ENCODE measurements at regions not wholly inside any gene's neighbourhood (a gene's known extent, or its start where the extent isn't known, plus 50 kb on each side); places are given as distances from the start of the nearest gene placed in this dataset.

DNA sequence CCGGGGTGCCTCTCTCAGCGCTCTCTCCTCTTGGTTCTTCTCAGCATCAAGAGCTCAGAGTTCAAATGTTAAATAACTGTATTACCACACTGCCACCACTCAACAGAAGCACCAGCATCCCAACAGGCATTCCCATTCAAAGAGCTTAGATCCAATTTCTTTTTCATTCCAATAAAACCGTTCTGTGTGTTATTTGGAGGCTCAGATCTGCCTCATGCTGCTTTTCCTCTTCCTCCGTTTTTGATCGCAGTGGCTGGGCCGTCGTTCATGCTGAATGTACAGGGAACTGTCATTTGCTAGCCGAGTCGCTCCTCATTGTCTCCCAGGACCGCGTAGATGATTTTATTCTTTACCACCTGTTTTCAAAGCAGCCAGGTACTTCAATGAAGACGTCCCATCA is 798.9 kb upstream of the SALL3 start:
- H3K4me3 ChIP-seq (ENCODE audit: low read length) = no peak overlapping the region
- H3K27ac ChIP-seq (ENCODE audit: low read depth, low read length) = no peak overlapping the region
- H3K4me1 ChIP-seq (ENCODE audit: control insufficient read depth, insufficient read depth, low read length) = no peaks in the 10 kb centered on the region
- H3K36me3 ChIP-seq (ENCODE audit: control insufficient read depth, insufficient read depth, low read length) = no peaks in the 10 kb centered on the region
- no peak overlapping the region for H3K9ac ChIP-seq (ENCODE audit: low read length)
- no peaks in the 10 kb centered on the region for H3K27me3 ChIP-seq (ENCODE audit: control insufficient read depth, insufficient read depth, low read length)

GRCh38 chr18:78183815-78184214 is 795.8 kb upstream of the SALL3 start:
- no peak overlapping the region for H3K4me3 ChIP-seq (ENCODE audit: low read length)
- H3K4me1 ChIP-seq (ENCODE audit: control insufficient read depth, insufficient read depth, low read length) = no peaks in the 10 kb centered on the region
- H3K27me3 ChIP-seq (ENCODE audit: control insufficient read depth, insufficient read depth, low read length) = no peaks in the 10 kb centered on the region
- no peak overlapping the region for H3K9ac ChIP-seq (ENCODE audit: low read length)
- no peaks in the 10 kb centered on the region for H3K36me3 ChIP-seq (ENCODE audit: control insufficient read depth, insufficient read depth, low read length)
- H3K27ac ChIP-seq (ENCODE audit: low read depth, low read length) = no peak overlapping the region

DNA sequence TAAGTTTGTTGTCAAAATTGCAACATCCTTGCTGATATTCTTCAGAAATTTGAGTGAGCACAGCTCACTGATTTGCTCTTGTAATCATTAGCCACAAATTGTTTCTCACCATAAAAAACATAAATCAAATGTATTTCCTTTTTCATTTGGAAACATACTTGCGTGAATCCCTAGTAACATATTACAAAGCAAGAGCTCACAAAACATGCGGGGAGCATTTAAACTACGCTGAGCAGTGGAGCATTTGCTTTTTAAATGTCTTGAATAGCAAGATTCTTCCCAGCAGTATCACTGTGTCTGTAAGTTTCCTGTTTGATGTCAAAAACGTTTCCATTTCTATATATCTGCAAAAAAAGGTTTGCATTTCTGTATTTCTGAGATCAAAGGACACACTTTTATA is 788.3 kb upstream of the SALL3 start:
- H3K4me3 ChIP-seq (ENCODE audit: low read length) = no peak overlapping the region
- no peak overlapping the region for H3K27ac ChIP-seq (ENCODE audit: low read depth, low read length)
- H3K36me3 ChIP-seq (ENCODE audit: control insufficient read depth, insufficient read depth, low read length) = no peaks in the 10 kb centered on the region
- no peak overlapping the region for H3K9ac ChIP-seq (ENCODE audit: low read length)
- no peaks in the 10 kb centered on the region for H3K4me1 ChIP-seq (ENCODE audit: control insufficient read depth, insufficient read depth, low read length)
- H3K27me3 ChIP-seq (ENCODE audit: control insufficient read depth, insufficient read depth, low read length) = no peaks in the 10 kb centered on the region

GRCh38 chr18:78192054-78192453 is 787.6 kb upstream of the SALL3 start:
- no peak overlapping the region for H3K9ac ChIP-seq (ENCODE audit: low read length)
- H3K4me3 ChIP-seq (ENCODE audit: low read length) = no peak overlapping the region
- no peaks in the 10 kb centered on the region for H3K4me1 ChIP-seq (ENCODE audit: control insufficient read depth, insufficient read depth, low read length)
- H3K27me3 ChIP-seq (ENCODE audit: control insufficient read depth, insufficient read depth, low read length) = no peaks in the 10 kb centered on the region
- H3K36me3 ChIP-seq (ENCODE audit: control insufficient read depth, insufficient read depth, low read length) = no peaks in the 10 kb centered on the region
- H3K27ac ChIP-seq (ENCODE audit: low read depth, low read length) = no peak overlapping the region

DNA sequence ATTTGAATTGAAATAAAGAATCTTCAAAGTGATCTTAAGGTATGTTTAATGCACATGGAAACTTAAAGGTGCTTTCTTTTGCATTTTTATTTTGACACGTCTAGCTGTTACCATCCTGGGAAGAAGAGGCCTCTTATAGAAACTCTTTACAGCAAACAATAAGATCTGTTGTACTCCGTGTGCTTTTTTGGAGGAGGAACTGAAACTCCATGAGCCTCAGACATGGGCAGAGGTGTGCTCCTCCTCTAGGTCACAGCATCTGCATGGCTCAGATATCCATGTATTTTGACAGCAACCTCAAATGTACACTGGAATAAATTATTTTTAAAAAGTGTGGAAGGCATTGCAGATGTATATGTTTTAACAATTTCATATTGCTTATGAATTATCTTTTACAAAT is 783.3 kb upstream of the SALL3 start:
- no peaks in the 10 kb centered on the region for H3K36me3 ChIP-seq (ENCODE audit: control insufficient read depth, insufficient read depth, low read length)
- H3K4me1 ChIP-seq (ENCODE audit: control insufficient read depth, insufficient read depth, low read length) = no peaks in the 10 kb centered on the region
- H3K9ac ChIP-seq (ENCODE audit: low read length) = no peak overlapping the region
- no peak overlapping the region for H3K27ac ChIP-seq (ENCODE audit: low read depth, low read length)
- no peaks in the 10 kb centered on the region for H3K27me3 ChIP-seq (ENCODE audit: control insufficient read depth, insufficient read depth, low read length)
- H3K4me3 ChIP-seq (ENCODE audit: low read length) = no peak overlapping the region

- Histone ChIP-seq H3K36me3 (ENCODE audit: control insufficient read depth, insufficient read depth, low read length) (no peaks in the 10 kb centered on the region), H3K4me3 (ENCODE audit: low read length) (no peak overlapping the region), H3K27me3 (ENCODE audit: control insufficient read depth, insufficient read depth, low read length) (no peaks in the 10 kb centered on the region), H3K27ac (ENCODE audit: low read depth, low read length) (no peak overlapping the region), H3K4me1 (ENCODE audit: control insufficient read depth, insufficient read depth, low read length) (no peaks in the 10 kb centered on the region), H3K9ac (ENCODE audit: low read length) (no peak overlapping the region)
Measured at GRCh38 chr18:78199002-78199401, 780.6 kb upstream of the SALL3 start.

GRCh38 chr18:78199611-78200010 is 780.0 kb upstream of the SALL3 start:
- Histone ChIP-seq H3K4me1 (ENCODE audit: control insufficient read depth, insufficient read depth, low read length) (no peaks in the 10 kb centered on the region), H3K27ac (ENCODE audit: low read depth, low read length) (no peak overlapping the region), H3K27me3 (ENCODE audit: control insufficient read depth, insufficient read depth, low read length) (no peaks in the 10 kb centered on the region), H3K4me3 (ENCODE audit: low read length) (no peak overlapping the region), H3K9ac (ENCODE audit: low read length) (no peak overlapping the region), H3K36me3 (ENCODE audit: control insufficient read depth, insufficient read depth, low read length) (no peaks in the 10 kb centered on the region)

GRCh38 chr18:78207942-78208341 is 771.7 kb upstream of the SALL3 start:
- Histone ChIP-seq H3K4me3 (ENCODE audit: low read length) (no peak overlapping the region), H3K36me3 (ENCODE audit: control insufficient read depth, insufficient read depth, low read length) (no peaks in the 10 kb centered on the region), H3K4me1 (ENCODE audit: control insufficient read depth, insufficient read depth, low read length) (no peaks in the 10 kb centered on the region), H3K27ac (ENCODE audit: low read depth, low read length) (no peak overlapping the region), H3K27me3 (ENCODE audit: control insufficient read depth, insufficient read depth, low read length) (no peaks in the 10 kb centered on the region), H3K9ac (ENCODE audit: low read length) (no peak overlapping the region)

DNA sequence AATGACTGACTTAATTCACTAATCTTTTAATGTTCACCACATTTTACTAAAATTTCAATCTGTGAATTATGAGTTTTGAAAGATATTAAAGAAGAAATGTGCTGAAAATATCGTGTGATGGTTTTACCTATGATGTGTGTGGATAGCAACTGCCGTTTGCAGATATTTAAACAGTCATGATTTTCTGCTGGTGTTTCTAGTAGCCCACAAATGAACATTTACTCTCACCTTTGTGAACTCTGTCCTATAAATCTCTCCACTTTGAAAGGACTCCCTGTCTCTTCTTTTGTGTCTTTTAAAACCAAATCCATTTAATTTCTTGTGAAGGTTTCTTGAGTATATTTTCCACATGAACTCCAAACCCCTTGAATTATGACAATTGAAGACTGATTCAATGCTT is 771.2 kb upstream of the SALL3 start:
- Histone ChIP-seq H3K27ac (ENCODE audit: low read depth, low read length) (no peak overlapping the region), H3K27me3 (ENCODE audit: control insufficient read depth, insufficient read depth, low read length) (no peaks in the 10 kb centered on the region), H3K9ac (ENCODE audit: low read length) (no peak overlapping the region), H3K4me1 (ENCODE audit: control insufficient read depth, insufficient read depth, low read length) (no peaks in the 10 kb centered on the region), H3K36me3 (ENCODE audit: control insufficient read depth, insufficient read depth, low read length) (no peaks in the 10 kb centered on the region), H3K4me3 (ENCODE audit: low read length) (no peak overlapping the region)

- no peaks in the 10 kb centered on the region for H3K27me3 ChIP-seq (ENCODE audit: control insufficient read depth, insufficient read depth, low read length)
- no peak overlapping the region for H3K9ac ChIP-seq (ENCODE audit: low read length)
- H3K36me3 ChIP-seq (ENCODE audit: control insufficient read depth, insufficient read depth, low read length) = no peaks in the 10 kb centered on the region
- no peak overlapping the region for H3K4me3 ChIP-seq (ENCODE audit: low read length)
- H3K27ac ChIP-seq (ENCODE audit: low read depth, low read length) = no peak overlapping the region
- H3K4me1 ChIP-seq (ENCODE audit: control insufficient read depth, insufficient read depth, low read length) = no peaks in the 10 kb centered on the region
Measured at GRCh38 chr18:78213361-78213994, 766.1 kb upstream of the SALL3 start.

- H3K4me1 ChIP-seq (ENCODE audit: control insufficient read depth, insufficient read depth, low read length) = no peaks in the 10 kb centered on the region
- H3K27ac ChIP-seq (ENCODE audit: low read depth, low read length) = no peak overlapping the region
- H3K27me3 ChIP-seq (ENCODE audit: control insufficient read depth, insufficient read depth, low read length) = no peaks in the 10 kb centered on the region
- H3K9ac ChIP-seq (ENCODE audit: low read length) = no peak overlapping the region
- H3K36me3 ChIP-seq (ENCODE audit: control insufficient read depth, insufficient read depth, low read length) = no peaks in the 10 kb centered on the region
- H3K4me3 ChIP-seq (ENCODE audit: low read length) = no peak overlapping the region
Measured at GRCh38 chr18:78221496-78221895, 758.1 kb upstream of the SALL3 start.

- Histone ChIP-seq H3K27ac (ENCODE audit: low read depth, low read length) (no peak overlapping the region), H3K4me1 (ENCODE audit: control insufficient read depth, insufficient read depth, low read length) (no peaks in the 10 kb centered on the region), H3K9ac (ENCODE audit: low read length) (no peak overlapping the region), H3K27me3 (ENCODE audit: control insufficient read depth, insufficient read depth, low read length) (no peaks in the 10 kb centered on the region), H3K4me3 (ENCODE audit: low read length) (no peak overlapping the region), H3K36me3 (ENCODE audit: control insufficient read depth, insufficient read depth, low read length) (no peaks in the 10 kb centered on the region)
Measured at GRCh38 chr18:78228974-78229373, 750.6 kb upstream of the SALL3 start.

- Histone ChIP-seq H3K27me3 (ENCODE audit: control insufficient read depth, insufficient read depth, low read length) (no peaks in the 10 kb centered on the region), H3K9ac (ENCODE audit: low read length) (no peak overlapping the region), H3K4me3 (ENCODE audit: low read length) (no peak overlapping the region), H3K27ac (ENCODE audit: low read depth, low read length) (no peak overlapping the region), H3K36me3 (ENCODE audit: control insufficient read depth, insufficient read depth, low read length) (no peaks in the 10 kb centered on the region), H3K4me1 (ENCODE audit: control insufficient read depth, insufficient read depth, low read length) (no peaks in the 10 kb centered on the region)
Measured at GRCh38 chr18:78230911-78231310, 748.7 kb upstream of the SALL3 start.
